ENCODE measurements at regions not wholly inside any gene's neighbourhood (a gene's known extent, or its start where the extent isn't known, plus 50 kb on each side); places are given as distances from the start of the nearest gene placed in this dataset.
"Not testable (repeated sequence)": the region's sequence is repeated elsewhere in the genome, so short reads cannot be mapped to it uniquely, and the experiment has no call there.

DNA sequence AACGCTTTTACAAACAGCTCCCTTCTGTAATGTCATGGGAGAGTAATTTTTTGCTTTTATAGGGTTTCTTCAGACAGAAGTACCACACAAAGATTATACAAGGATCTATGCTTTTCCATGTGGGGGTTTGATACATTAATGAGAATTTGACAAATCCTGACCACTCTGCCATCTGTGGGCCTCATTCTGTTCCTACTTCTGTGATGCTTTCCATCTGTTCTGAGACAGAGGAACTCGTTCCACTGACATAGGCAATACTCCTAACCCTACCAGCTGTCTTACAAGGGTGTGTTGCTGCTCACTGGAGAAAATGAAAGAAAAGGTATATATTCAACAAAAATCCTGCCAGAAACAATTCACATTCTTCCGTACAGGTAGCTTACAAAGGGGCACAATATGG lies 59.4 kb upstream of the NAMPT start:
- no peak for DNase-seq (ENCODE audit: low spot score)

DNA sequence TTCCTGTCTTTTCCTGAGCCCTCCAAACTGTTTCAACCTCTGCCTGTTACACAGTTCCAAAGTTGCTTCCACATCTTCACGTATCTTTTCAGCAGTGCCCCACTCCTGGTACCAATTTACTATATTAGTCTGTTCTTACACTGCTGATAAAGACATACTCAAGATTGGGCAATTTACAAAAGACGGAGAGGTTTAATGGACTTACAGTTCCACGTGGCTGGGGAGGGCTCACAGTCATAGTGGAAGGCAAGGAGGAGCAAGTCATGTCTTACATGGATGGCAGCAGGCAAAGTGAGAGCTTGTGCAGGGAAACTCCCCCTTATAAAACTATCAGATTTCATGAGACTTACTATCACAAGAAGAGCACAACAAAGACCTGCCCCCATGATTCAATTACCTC lies 57.3 kb upstream of the NAMPT start:
- DNase-seq (ENCODE audit: low spot score) = not testable (repeated sequence)

DNA sequence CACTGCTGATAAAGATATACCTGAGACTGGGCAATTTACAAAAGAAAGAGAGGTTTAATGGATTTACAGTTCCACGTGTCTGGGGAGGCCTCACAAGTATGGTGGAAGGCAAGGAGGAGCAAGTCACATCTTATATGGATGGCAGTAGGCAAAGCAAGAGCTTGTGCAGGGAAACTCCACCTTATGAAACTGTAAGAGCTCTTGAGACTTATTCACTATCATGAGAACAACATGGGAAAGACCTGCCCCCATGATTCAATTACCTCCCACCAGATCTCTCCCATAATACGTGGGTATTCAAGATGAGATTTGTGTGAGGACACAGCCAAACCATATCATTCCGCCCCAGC lies 55.4 kb upstream of the NAMPT start:
- DNase-seq (ENCODE audit: low spot score) = not testable (repeated sequence)

DNA sequence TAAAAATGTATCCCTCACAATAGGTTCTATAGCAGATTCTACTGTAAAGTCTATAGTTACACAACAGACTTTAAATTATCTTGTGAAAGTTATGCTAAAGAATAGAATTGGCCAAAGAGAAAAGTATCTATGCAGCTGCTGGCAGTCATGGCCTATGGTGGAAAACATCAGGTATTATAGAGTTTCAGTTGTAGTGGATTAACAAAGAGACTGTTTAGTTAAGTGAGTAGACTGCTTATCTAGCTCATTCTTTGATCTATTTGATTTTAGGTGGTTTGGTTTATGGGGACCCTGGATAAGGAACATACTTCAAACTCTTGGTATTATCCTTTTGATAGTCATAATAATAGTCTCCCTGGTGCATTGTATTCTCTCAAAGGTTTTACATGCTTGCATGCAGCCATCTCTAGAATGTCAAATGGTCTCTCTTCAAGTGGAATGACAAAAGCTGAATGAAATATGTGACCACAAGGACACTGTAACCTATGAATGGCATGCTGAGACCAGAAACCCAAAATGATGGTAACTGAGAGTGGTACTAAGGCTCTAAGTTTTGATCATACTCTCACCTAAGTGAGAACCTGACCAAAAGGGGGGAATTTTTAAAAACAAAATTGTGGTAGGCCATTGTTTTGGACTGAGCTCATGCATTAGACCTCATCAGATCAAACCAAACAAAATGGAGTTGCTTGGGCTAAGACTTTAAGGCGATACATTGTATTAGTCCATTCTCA lies 54.9 kb upstream of the NAMPT start:
- no peak for DNase-seq (ENCODE audit: low spot score)

DNA sequence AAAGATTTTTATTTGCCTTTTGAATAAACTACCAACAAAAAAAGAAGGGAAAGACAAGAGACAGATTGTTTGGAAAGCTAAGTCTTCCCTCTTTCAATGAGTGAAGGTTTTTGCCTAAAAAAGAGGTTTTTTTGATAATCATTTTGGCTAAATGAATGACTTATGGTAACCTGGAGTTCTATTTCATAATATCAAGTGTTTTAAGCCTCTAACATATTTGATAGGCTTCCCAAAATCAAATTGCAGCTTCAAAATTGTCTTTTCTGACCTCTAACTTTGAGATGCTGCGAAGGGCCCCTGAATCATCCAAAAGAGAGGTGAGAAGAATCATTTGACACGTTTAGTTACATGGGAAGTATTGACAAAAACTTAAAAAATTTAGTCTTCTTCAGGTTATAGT lies 53.0 kb upstream of the NAMPT start:
- no peak for DNase-seq (ENCODE audit: low spot score)

DNA sequence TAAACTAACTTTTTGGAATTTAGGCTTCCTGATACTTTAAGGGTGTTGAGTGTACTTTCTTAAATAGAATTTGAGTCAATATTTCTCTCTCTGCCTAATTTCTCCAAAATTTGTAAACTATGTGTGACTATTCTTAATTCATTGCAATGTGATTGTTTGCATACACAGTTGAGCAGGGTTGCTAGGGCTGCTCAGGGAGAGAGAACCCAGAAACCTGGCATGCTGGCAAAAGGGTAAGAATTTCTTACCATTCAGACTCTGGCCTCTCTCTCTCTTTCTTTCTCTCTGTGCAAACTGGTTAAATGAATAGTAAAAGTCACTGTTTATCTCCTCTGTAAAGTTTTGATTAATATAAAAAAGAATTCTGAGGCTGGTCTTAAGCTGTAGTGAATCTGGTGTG lies 51.0 kb upstream of the NAMPT start:
- no peak for DNase-seq (ENCODE audit: low spot score)

All from Ammon's horn (tissue), 1 donor.